Endothelial cell of umbilical vein (primary cell): ENCODE measurements at regions not wholly inside any gene's neighbourhood (a gene's known extent, or its start where the extent isn't known, plus 50 kb on each side); places are given as distances from the start of the nearest gene placed in this dataset.

Experiments used
- BruUV-seq: library from RNA; stranded (reverse); fragments of 400-500 nt; replicated peaks from 2 replicates; lab custom pipeline; 2021; lab: Mats Ljungman, UMichigan
- CTCF ChIA-PET: fragments of 300-600, 350-600 bp; sonication (Branson Sonifier 250); formaldehyde crosslinking; loops from one replicate; lab custom pipeline; 2021; ENCODE audit warnings: antibody characterized with exemption, inconsistent platforms; lab: Charles Lee
- POLR2A ChIA-PET: fragments of 300-600, 350-600 bp; sonication (Branson Sonifier 250); formaldehyde crosslinking; loops from one replicate; lab custom pipeline; 2021; ENCODE audit warnings: antibody characterized with exemption, inconsistent platforms; lab: Charles Lee
- DNase-seq: peaks from one replicate; pipeline ENCODE4 v3.0.0-alpha.2; 2011; ENCODE audit warnings: low read depth, low spot score
- FAIRE-seq: peaks from 2 replicates; lab custom pipeline; 2011; peaks lifted over from hg19 to GRCh38; lab: Jason Lieb, UNC
- H2AFZ ChIP-seq: 2 replicates; pipeline ENCODE4 v1.6.0; 2012; ENCODE audit warnings: low read depth, low read length, control low read depth, inconsistent platforms
- H3K27ac ChIP-seq: 2 replicates; pipeline ENCODE4 v1.5.1; 2011; ENCODE audit warnings: low read depth, mild to moderate bottlenecking, control low read depth, low read length, moderate library complexity; ENCODE audit not compliant: insufficient read depth
- H3K27me3 ChIP-seq, 2 experiments: 2 replicates each; pipeline versions ENCODE4 v1.6.0 to v1.6.1; 2011; ENCODE audit warnings: low read length in 2 of 2, mixed read lengths in 1 of 2; ENCODE audit not compliant: control insufficient read depth in 2 of 2, insufficient read depth in 2 of 2
- H3K36me3 ChIP-seq, 2 experiments: 2 replicates in 1 of 2; 3 replicates in 1 of 2; pipeline ENCODE4 v1.5.1; 2011; ENCODE audit warnings: low read length in 2 of 2, mild to moderate bottlenecking in 1 of 2, moderate library complexity in 1 of 2; ENCODE audit not compliant: control insufficient read depth in 2 of 2, insufficient read depth in 2 of 2; ENCODE audit errors: extremely low read depth in 1 of 2
- H3K4me1 ChIP-seq: 3 replicates; pipeline ENCODE4 v1.5.1; 2011; ENCODE audit warnings: mild to moderate bottlenecking, low read length; ENCODE audit not compliant: control insufficient read depth, insufficient read depth; ENCODE audit errors: extremely low read depth
- H3K4me2 ChIP-seq: 2 replicates; pipeline ENCODE4 v1.6.1; 2011; ENCODE audit warnings: low read length, control low read depth, mixed read lengths; ENCODE audit not compliant: insufficient read depth
- H3K4me3 ChIP-seq, 3 experiments: fragments of 200-600 bp in 1 of 3; sonication (generic), shearing (Covaris generic) in 1 of 3; replicated peaks in 1 of 3; 2 replicates each; pipeline ENCODE4 v1.5.1; 2011 to 2016; ENCODE audit warnings: control low read depth in 3 of 3, low read length in 3 of 3, mild to moderate bottlenecking in 2 of 3, inconsistent platforms in 1 of 3, low read depth in 1 of 3, moderate library complexity in 1 of 3; ENCODE audit not compliant: insufficient read depth in 1 of 3
- H3K79me2 ChIP-seq: 2 replicates; pipeline ENCODE4 v1.6.0; 2012; ENCODE audit warnings: low read length, inconsistent platforms; ENCODE audit not compliant: control insufficient read depth, insufficient read depth
- H3K9ac ChIP-seq: replicated peaks from 2 replicates; pipeline ENCODE3; 2011; ENCODE audit warnings: low read length, control low read depth; ENCODE audit not compliant: insufficient read depth; ENCODE audit errors: extremely low read depth
- H3K9me1 ChIP-seq: replicated peaks from 3 replicates; pipeline ENCODE4 v1.6.0; 2011; ENCODE audit warnings: mild to moderate bottlenecking, low read length; ENCODE audit not compliant: control insufficient read depth, insufficient read depth; ENCODE audit errors: extremely low read depth
- H3K9me3 ChIP-seq: replicated peaks from 2 replicates; pipeline ENCODE4 v1.5.1; 2012; ENCODE audit warnings: low read length, inconsistent platforms; ENCODE audit not compliant: control insufficient read depth, insufficient read depth
- H4K20me1 ChIP-seq: replicated peaks from 2 replicates; pipeline ENCODE3; 2011; ENCODE audit warnings: mild to moderate bottlenecking, low read length; ENCODE audit not compliant: control insufficient read depth, insufficient read depth; ENCODE audit errors: extremely low read depth
- EZH2 ChIP-seq: IDR thresholded peaks from 2 replicates; pipeline ENCODE4 v1.6.1; 2012; ENCODE audit warnings: borderline replicate concordance, low read depth, mild to moderate bottlenecking, moderate library complexity, low read length, inconsistent platforms; ENCODE audit not compliant: severe bottlenecking
- FOS ChIP-seq: IDR thresholded peaks from 2 replicates; pipeline ENCODE4 v1.6.1; 2011; ENCODE audit warnings: mild to moderate bottlenecking, low read length, moderate library complexity, borderline replicate concordance; ENCODE audit not compliant: insufficient read depth
- GATA2 ChIP-seq: IDR thresholded peaks from 2 replicates; pipeline ENCODE4 v1.7.0; 2011; ENCODE audit warnings: low read depth, mild to moderate bottlenecking, moderate library complexity, mixed read lengths, low read length; ENCODE audit not compliant: insufficient read length, insufficient read depth
- JUN ChIP-seq: IDR thresholded peaks from 2 replicates; pipeline ENCODE4 v1.6.1; 2011; ENCODE audit warnings: borderline replicate concordance, low read depth; ENCODE audit not compliant: insufficient read length, insufficient read depth
- MYC ChIP-seq: IDR thresholded peaks from one replicate; pipeline ENCODE4 v1.6.1; 2011; ENCODE audit warnings: mild to moderate bottlenecking, low read depth, low read length
- POLR2A ChIP-seq: IDR thresholded peaks from 2 replicates; pipeline ENCODE4 v1.6.1; 2012; ENCODE audit warnings: low read depth, mild to moderate bottlenecking, control low read depth, low read length
- POLR2AphosphoS5 ChIP-seq: IDR thresholded peaks from 2 replicates; pipeline ENCODE4 v1.6.1; 2012; ENCODE audit warnings: low read depth, mild to moderate bottlenecking, control low read depth, low read length, moderate library complexity; ENCODE audit not compliant: insufficient read depth
- dilution Hi-C: fragments of 300-500 bp; cut with MboI; formaldehyde crosslinking; loops from one replicate; pipeline ENCODE4 v1.15.0; 2019; ENCODE audit warnings: low sequenced_read_pairs; ENCODE audit not compliant: extremely low pct_ligation_motif_present
- intact Hi-C: fragments of 100-400 bp; cut with micrococcal nuclease; formaldehyde crosslinking; loops from one replicate; pipeline ENCODE4 v1.10.0; 2022
- TF ChIP-seq, protein P1 (sequence below): IDR thresholded peaks from 2 replicates; pipeline ENCODE4 v1.6.1; 2011; ENCODE audit not compliant: insufficient read depth, insufficient read length

DNA sequence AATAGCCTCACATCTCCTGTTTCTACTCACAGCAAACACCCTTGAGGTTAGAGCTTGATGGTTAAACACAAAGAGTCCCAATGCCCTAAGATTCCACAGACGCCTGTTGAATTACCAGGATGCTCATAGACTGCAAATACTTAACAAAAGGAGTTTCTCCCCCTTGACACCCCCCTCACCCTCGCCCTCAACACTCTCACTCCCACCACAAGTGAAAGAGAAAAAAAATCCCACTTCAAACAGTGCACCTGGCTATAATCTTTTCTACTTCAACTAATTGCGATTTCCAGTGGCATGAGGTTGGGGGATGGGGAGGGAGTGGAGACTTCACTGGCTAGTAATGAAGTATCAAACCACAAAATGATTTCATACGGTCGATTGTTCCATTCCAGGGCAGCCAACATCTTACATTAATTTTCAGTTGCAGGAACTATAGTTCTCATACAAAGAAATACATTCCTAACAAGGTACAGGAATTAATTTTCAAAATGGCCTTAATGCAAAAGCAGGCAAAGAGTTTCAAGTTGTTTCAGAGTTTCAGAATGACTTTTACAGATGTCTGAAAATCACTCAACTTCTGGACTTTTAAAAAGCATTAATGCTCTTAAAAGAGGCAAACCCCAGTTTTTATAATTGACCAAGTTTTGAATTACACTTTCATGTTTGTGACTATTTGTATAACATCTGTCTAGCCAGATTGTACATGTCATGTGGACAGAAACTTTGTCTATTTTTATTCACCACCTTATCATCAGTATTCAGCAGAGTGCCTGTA lies 390.7 kb downstream of the C12orf75 start:
- dilution Hi-C loops (no loop called here), intact Hi-C loops (no loop called here)
- Histone ChIP-seq H3K9ac (no peak overlapping the region), H4K20me1 (no peaks in the 10 kb centered on the region), H3K4me2 (no peak overlapping the region), H3K9me1 (no peaks in the 10 kb centered on the region), H3K27ac (no peak overlapping the region), H3K9me3 (no peaks in the 10 kb centered on the region), H3K27me3 (peaks cover 32 to 38% of the 10 kb centered on the region in 2 experiments), H3K36me3 (no peaks in the 10 kb centered on the region), H3K4me3 (no peak overlapping the region), H3K79me2 (no peaks in the 10 kb centered on the region), H2AFZ (no peak overlapping the region), H3K4me1 (no peaks in the 10 kb centered on the region)
- no peak for TF ChIP-seq EZH2
- no peak for TF ChIP-seq POLR2AphosphoS5
- no peak for TF ChIP-seq FOS
- TF ChIP-seq POLR2A = no peak
- TF ChIP-seq JUN = no peak
- TF ChIP-seq MYC = no peak
- no peak for TF ChIP-seq GATA2
- TF ChIP-seq, protein P1, sequence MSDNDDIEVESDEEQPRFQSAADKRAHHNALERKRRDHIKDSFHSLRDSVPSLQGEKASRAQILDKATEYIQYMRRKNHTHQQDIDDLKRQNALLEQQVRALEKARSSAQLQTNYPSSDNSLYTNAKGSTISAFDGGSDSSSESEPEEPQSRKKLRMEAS = no peak
- ChIA-PET CTCF (interaction anchor here (1.4 to 2.4 kb wide), 2 partner anchors 8 to 15 kb away, joined by 3 to 7 read pairs; no protein-coding TSS in a partner anchor), POLR2A (no interaction called here)
- BruUV-seq = no TSS peak
- DNase-seq = no peak
- no peak for FAIRE-seq

DNA sequence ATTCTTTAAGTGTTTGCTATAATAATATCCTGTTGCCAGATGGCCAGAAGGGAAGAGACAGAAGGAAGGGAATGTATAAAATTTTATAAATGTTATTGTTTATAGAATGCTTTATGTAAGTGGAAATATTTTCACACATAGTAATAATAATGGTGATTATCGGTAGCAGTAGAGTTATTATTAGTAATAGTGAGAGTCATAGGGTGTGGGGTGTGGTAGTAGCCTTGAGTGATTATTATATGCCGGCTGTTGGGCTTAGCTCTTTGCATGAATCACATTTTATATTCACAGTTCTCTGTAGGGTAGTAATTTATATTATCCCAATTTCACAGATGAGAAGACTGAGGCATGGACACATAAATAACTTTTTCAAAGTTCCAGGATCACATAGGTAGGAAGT lies 391.4 kb downstream of the C12orf75 start:
- FAIRE-seq (no peak), DNase-seq (no peak)
- H3K27me3 ChIP-seq = peaks cover 29 to 32% of the 10 kb centered on the region in 2 experiments
- H4K20me1 ChIP-seq = no peaks in the 10 kb centered on the region
- no peak overlapping the region for H2AFZ ChIP-seq
- H3K79me2 ChIP-seq = no peaks in the 10 kb centered on the region
- TF ChIP-seq, protein P1 = no peak
- no peaks in the 10 kb centered on the region for H3K4me1 ChIP-seq
- ChIA-PET POLR2A (interaction anchor here (0.6 kb wide), 1 partner anchor 343 kb away, joined by 7 read pairs; no protein-coding TSS in a partner anchor), CTCF (no interaction called here)
- BruUV-seq = no TSS peak
- H3K36me3 ChIP-seq = no peaks in the 10 kb centered on the region
- no peak overlapping the region for H3K9ac ChIP-seq
- no peak overlapping the region for H3K27ac ChIP-seq
- no peak overlapping the region for H3K4me3 ChIP-seq
- intact Hi-C loops (no loop called here), dilution Hi-C loops (no loop called here)
- H3K9me1 ChIP-seq = no peaks in the 10 kb centered on the region
- H3K9me3 ChIP-seq = no peaks in the 10 kb centered on the region
- no peak overlapping the region for H3K4me2 ChIP-seq
